ENCODE measurements at regions not wholly inside any gene's neighbourhood (a gene's known extent, or its start where the extent isn't known, plus 50 kb on each side); places are given as distances from the start of the nearest gene placed in this dataset.

GRCh38 chr2:2808551-2809058 lies 477.5 kb upstream of the MYT1L start (continued):
- TF ChIP-seq ATF3 (IDR thresholded peaks at IDR 0.05; ENCODE audit: insufficient read depth, low read depth, low read length) (no peak), SUZ12 (IDR thresholded peaks at IDR 0.05; ENCODE audit: low read length) (no peak), PHF8 (conservative IDR thresholded peaks at IDR 0.05; ENCODE audit: low read depth, low read length) (no peak), RNF2 (IDR thresholded peaks at IDR 0.05; ENCODE audit: borderline replicate concordance, low read depth, low read length, missing control alignments, poor library complexity, severe bottlenecking) (no peak), JUN (IDR thresholded peaks at IDR 0.05; ENCODE audit: low read depth, low read length) (no peak)

Measured in H1 (cell line).